ENCODE measurements at regions not wholly inside any gene's neighbourhood (a gene's known extent, or its start where the extent isn't known, plus 50 kb on each side); places are given as distances from the start of the nearest gene placed in this dataset.

GRCh38 chr2:33672896-33673295 lies 73.8 kb upstream of the FAM98A start:
- Histone ChIP-seq H3K9ac (ENCODE audit: low read depth, low read length, poor library complexity, severe bottlenecking) (no peak overlapping the region), H2AFZ (ENCODE audit: low read length) (no peak overlapping the region), H3K9me3 (ENCODE audit: insufficient read depth, low read depth, low read length) (no peaks in the 10 kb centered on the region), H3K4me2 (ENCODE audit: low read depth, low read length, poor library complexity, severe bottlenecking) (no peak overlapping the region), H4K20me1 (ENCODE audit: insufficient read depth, low read length, poor library complexity, severe bottlenecking) (no peaks in the 10 kb centered on the region), H3K4me1 (ENCODE audit: insufficient read depth, low read length, poor library complexity, severe bottlenecking) (no peaks in the 10 kb centered on the region), H3K9me2 (replicated peaks; ENCODE audit: low read depth, low read length) (no peaks in the 10 kb centered on the region), H3K36me3 (ENCODE audit: insufficient read depth, low read length) (no peaks in the 10 kb centered on the region), H3K79me2 (ENCODE audit: insufficient read depth, low read length) (no peaks in the 10 kb centered on the region), H3K4me3 (ENCODE audit: low read length, poor library complexity, severe bottlenecking) (no peak overlapping the region), H3K27me3 (ENCODE audit: insufficient read depth, low read length, poor library complexity, severe bottlenecking) (no peaks in the 10 kb centered on the region), H3F3A (ENCODE audit: low read depth) (no peaks in the 10 kb centered on the region)
- TF ChIP-seq CTCF (conservative IDR thresholded peaks at IDR 0.05; ENCODE audit: low read length) (no peak), EZH2phosphoT487 (IDR thresholded peaks at IDR 0.05; ENCODE audit: borderline replicate concordance) (no peak)

- Histone ChIP-seq H3K9me2 (replicated peaks; ENCODE audit: low read depth, low read length) (no peaks in the 10 kb centered on the region), H3K9me3 (ENCODE audit: insufficient read depth, low read depth, low read length) (no peaks in the 10 kb centered on the region), H3K27me3 (ENCODE audit: insufficient read depth, low read length, poor library complexity, severe bottlenecking) (no peaks in the 10 kb centered on the region), H3K36me3 (ENCODE audit: insufficient read depth, low read length) (no peaks in the 10 kb centered on the region), H2AFZ (ENCODE audit: low read length) (no peak overlapping the region), H3K4me3 (ENCODE audit: low read length, poor library complexity, severe bottlenecking) (no peak overlapping the region), H3K4me1 (ENCODE audit: insufficient read depth, low read length, poor library complexity, severe bottlenecking) (no peaks in the 10 kb centered on the region), H3K4me2 (ENCODE audit: low read depth, low read length, poor library complexity, severe bottlenecking) (no peak overlapping the region), H3K9ac (ENCODE audit: low read depth, low read length, poor library complexity, severe bottlenecking) (no peak overlapping the region), H4K20me1 (ENCODE audit: insufficient read depth, low read length, poor library complexity, severe bottlenecking) (no peaks in the 10 kb centered on the region), H3K79me2 (ENCODE audit: insufficient read depth, low read length) (no peaks in the 10 kb centered on the region), H3F3A (ENCODE audit: low read depth) (no peaks in the 10 kb centered on the region)
- TF ChIP-seq EZH2phosphoT487 (IDR thresholded peaks at IDR 0.05; ENCODE audit: borderline replicate concordance) (no peak), CTCF (conservative IDR thresholded peaks at IDR 0.05; ENCODE audit: low read length) (no peak)
Observed at GRCh38 chr2:33672389-33672788, 73.3 kb upstream of the FAM98A start.

GRCh38 chr2:33671198-33671597 lies 72.1 kb upstream of the FAM98A start:
- no peaks in the 10 kb centered on the region for H3K27me3 ChIP-seq (ENCODE audit: insufficient read depth, low read length, poor library complexity, severe bottlenecking)
- H3F3A ChIP-seq (ENCODE audit: low read depth) = no peaks in the 10 kb centered on the region
- no peaks in the 10 kb centered on the region for H3K4me1 ChIP-seq (ENCODE audit: insufficient read depth, low read length, poor library complexity, severe bottlenecking)

More at GRCh38 chr2:33671198-33671597, 72.1 kb upstream of the FAM98A start:
- H3K36me3 ChIP-seq (ENCODE audit: insufficient read depth, low read length) = no peaks in the 10 kb centered on the region
- no peak overlapping the region for H3K4me3 ChIP-seq (ENCODE audit: low read length, poor library complexity, severe bottlenecking)
- H3K9ac ChIP-seq (ENCODE audit: low read depth, low read length, poor library complexity, severe bottlenecking) = no peak overlapping the region
- no peaks in the 10 kb centered on the region for H4K20me1 ChIP-seq (ENCODE audit: insufficient read depth, low read length, poor library complexity, severe bottlenecking)
- H2AFZ ChIP-seq (ENCODE audit: low read length) = no peak overlapping the region
- TF ChIP-seq CTCF (conservative IDR thresholded peaks at IDR 0.05; ENCODE audit: low read length) = no peak
- no peak for TF ChIP-seq EZH2phosphoT487 (IDR thresholded peaks at IDR 0.05; ENCODE audit: borderline replicate concordance)
- no peak overlapping the region for H3K4me2 ChIP-seq (ENCODE audit: low read depth, low read length, poor library complexity, severe bottlenecking)
- H3K9me3 ChIP-seq (ENCODE audit: insufficient read depth, low read depth, low read length) = no peaks in the 10 kb centered on the region
- H3K79me2 ChIP-seq (ENCODE audit: insufficient read depth, low read length) = no peaks in the 10 kb centered on the region
- no peaks in the 10 kb centered on the region for H3K9me2 ChIP-seq (replicated peaks; ENCODE audit: low read depth, low read length)
